ENCODE measurements at regions not wholly inside any gene's neighbourhood (a gene's known extent, or its start where the extent isn't known, plus 50 kb on each side); places are given as distances from the start of the nearest gene placed in this dataset.

DNA sequence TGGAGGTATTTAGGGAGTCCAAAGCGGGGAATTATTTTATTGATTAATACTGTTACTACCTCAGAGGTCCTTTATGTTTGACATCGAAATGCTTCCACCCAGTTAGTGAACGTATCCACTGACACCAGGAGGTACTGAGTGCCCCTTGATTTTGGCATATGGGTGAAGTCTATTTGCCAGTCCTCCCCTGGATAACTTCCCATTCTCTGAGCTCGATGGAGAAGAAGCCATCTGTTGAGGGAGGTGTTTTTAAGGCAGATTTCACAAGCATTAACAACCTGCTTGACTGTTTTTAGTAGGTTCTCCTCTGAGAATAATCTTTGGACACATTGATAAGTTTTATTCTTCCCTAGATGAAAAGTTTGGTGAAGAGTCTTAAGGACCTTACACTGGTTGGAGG is 165.3 kb upstream of the NREP start:
- dilution Hi-C loops (cut with HindIII; ENCODE audit: low sequenced_read_pairs, unreplicated experiment) = no loop called here
- Histone ChIP-seq H2AK5ac (ENCODE audit: low read depth, low read length) (no peak overlapping the region; the same call in 1 of the 2 replicates), H3K56ac (ENCODE audit: extremely low read depth, insufficient read depth, low read length) (no peak overlapping the region), H3K9me1 (ENCODE audit: insufficient read depth, low read length) (no peaks in the 10 kb centered on the region), H3K36me3 (ENCODE audit: control insufficient read depth, insufficient read depth, low read length) (no peaks in the 10 kb centered on the region), H3K14ac (replicated peaks; ENCODE audit: low read depth, low read length) (no peak overlapping the region), H3K9me3 (ENCODE audit: control insufficient read depth, insufficient read depth, low read length) (no peaks in the 10 kb centered on the region), H2BK5ac (ENCODE audit: low read depth, low read length, poor library complexity, severe bottlenecking) (no peak overlapping the region), H3K4me2 (ENCODE audit: low read depth, low read length) (no peak overlapping the region), H3K4me3 (ENCODE audit: insufficient read depth, low read depth, low read length) (no peak overlapping the region), H4K20me1 (ENCODE audit: insufficient read depth, low read length) (no peaks in the 10 kb centered on the region), H3K18ac (ENCODE audit: low read depth, low read length) (no peak overlapping the region), H3K79me1 (ENCODE audit: low read depth in 1 of 2, low read length in 2 of 2) (no peaks in the 10 kb centered on the region), H4K8ac (ENCODE audit: low read depth in 2 of 2, low read length in 2 of 2) (no peak overlapping the region), H2BK15ac (ENCODE audit: low read depth, low read length) (no peak overlapping the region), H3K4me1 (ENCODE audit: control insufficient read depth, insufficient read depth, low read length) (no peaks in the 10 kb centered on the region), H3K9ac (ENCODE audit: low read depth, low read length) (no peak overlapping the region), H4K5ac (ENCODE audit: low read depth, low read length) (no peak overlapping the region), H3K23ac (ENCODE audit: low read depth, low read length) (no peak overlapping the region), H2AFZ (replicated peaks; ENCODE audit: low read length, poor library complexity) (no peak overlapping the region), H3K27me3 (ENCODE audit: control insufficient read depth, insufficient read depth, low read length) (no peaks in the 10 kb centered on the region), H4K91ac (ENCODE audit: insufficient read depth, low read depth, low read length) (no peak overlapping the region), H2AK9ac (replicated peaks; ENCODE audit: low read depth, low read length, poor library complexity) (no peak overlapping the region), H2BK20ac (ENCODE audit: low read depth, low read length) (0 out of 2 replicates have a peak overlapping the region, but pooled peaks have one; percentile 6), H3K27ac (ENCODE audit: insufficient read depth, low read length) (no peak overlapping the region), H2BK120ac (ENCODE audit: low read depth, low read length) (no peak overlapping the region), H3K4ac (ENCODE audit: low read depth, low read length) (no peak overlapping the region)
- POLR2A ChIA-PET (ENCODE audit: unreplicated experiment) = no interaction called here
- ATAC-seq (ENCODE audit: low read depth) = no peak
- WGBS, 2 experiments (ENCODE audit: extremely low coverage in 2 of 2, insufficient read length in 1 of 2) = no CpG with 5 or more reads among the region's 4 CpGs
- CTCF ChIA-PET = interaction anchor here (1.7 kb wide), 1 partner anchor 10 kb away, joined by 5 read pairs; no protein-coding TSS in a partner anchor
- intact Hi-C loops (cut with micrococcal nuclease) = no loop called here
- DNase-seq = no peak
- in situ Hi-C loops (cut with MboI; ENCODE audit: low sequenced_read_pairs) = no loop called here
- TF ChIP-seq RCOR1 (IDR thresholded peaks at IDR 0.05; ENCODE audit: insufficient replicate concordance, low read length) (no peak), RFX5 (IDR thresholded peaks at IDR 0.05; ENCODE audit: low read depth, low read length) (no peak), MAZ (IDR thresholded peaks at IDR 0.05; ENCODE audit: borderline replicate concordance, low read depth, low read length) (no peak), POLR2A (IDR thresholded peaks at IDR 0.05; ENCODE audit: low read depth, low read length) (no peak), MXI1 (IDR thresholded peaks at IDR 0.05; ENCODE audit: borderline replicate concordance, low read depth, low read length) (no peak), SMC3 (IDR thresholded peaks at IDR 0.05; ENCODE audit: low read depth, low read length) (no peak), CHD1 (IDR thresholded peaks at IDR 0.05; ENCODE audit: low read depth, low read length) (no peak), NFE2L2 (IDR thresholded peaks at IDR 0.05; ENCODE audit: low read depth, low read length) (no peak), FOS (IDR thresholded peaks at IDR 0.05; ENCODE audit: low read depth, low read length) (no peak)
- TF ChIP-seq, protein P1, sequence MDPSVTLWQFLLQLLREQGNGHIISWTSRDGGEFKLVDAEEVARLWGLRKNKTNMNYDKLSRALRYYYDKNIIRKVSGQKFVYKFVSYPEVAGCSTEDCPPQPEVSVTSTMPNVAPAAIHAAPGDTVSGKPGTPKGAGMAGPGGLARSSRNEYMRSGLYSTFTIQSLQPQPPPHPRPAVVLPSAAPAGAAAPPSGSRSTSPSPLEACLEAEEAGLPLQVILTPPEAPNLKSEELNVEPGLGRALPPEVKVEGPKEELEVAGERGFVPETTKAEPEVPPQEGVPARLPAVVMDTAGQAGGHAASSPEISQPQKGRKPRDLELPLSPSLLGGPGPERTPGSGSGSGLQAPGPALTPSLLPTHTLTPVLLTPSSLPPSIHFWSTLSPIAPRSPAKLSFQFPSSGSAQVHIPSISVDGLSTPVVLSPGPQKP (IDR thresholded peaks at IDR 0.05; ENCODE audit: borderline replicate concordance, low read depth, low read length) = no peak
- TF ChIP-seq, protein P2, sequence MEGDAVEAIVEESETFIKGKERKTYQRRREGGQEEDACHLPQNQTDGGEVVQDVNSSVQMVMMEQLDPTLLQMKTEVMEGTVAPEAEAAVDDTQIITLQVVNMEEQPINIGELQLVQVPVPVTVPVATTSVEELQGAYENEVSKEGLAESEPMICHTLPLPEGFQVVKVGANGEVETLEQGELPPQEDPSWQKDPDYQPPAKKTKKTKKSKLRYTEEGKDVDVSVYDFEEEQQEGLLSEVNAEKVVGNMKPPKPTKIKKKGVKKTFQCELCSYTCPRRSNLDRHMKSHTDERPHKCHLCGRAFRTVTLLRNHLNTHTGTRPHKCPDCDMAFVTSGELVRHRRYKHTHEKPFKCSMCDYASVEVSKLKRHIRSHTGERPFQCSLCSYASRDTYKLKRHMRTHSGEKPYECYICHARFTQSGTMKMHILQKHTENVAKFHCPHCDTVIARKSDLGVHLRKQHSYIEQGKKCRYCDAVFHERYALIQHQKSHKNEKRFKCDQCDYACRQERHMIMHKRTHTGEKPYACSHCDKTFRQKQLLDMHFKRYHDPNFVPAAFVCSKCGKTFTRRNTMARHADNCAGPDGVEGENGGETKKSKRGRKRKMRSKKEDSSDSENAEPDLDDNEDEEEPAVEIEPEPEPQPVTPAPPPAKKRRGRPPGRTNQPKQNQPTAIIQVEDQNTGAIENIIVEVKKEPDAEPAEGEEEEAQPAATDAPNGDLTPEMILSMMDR (conservative IDR thresholded peaks at IDR 0.05; ENCODE audit: low read depth, low read length) = no peak
- no TSS peak for BruUV-seq (replicated peaks)
